HCT116 (cell line): ENCODE measurements at regions not wholly inside any gene's neighbourhood (a gene's known extent, or its start where the extent isn't known, plus 50 kb on each side); places are given as distances from the start of the nearest gene placed in this dataset.

Experiments
- ATAC-seq: fragments of 200-7000 bp; cut with Tn5 transposase; 2 replicates; pipeline ENCODE4 v1.9.1; 2020; ENCODE audit warnings: mild to moderate bottlenecking, moderate library complexity
- BruUV-seq: library from RNA; stranded (reverse); fragments of 400-500 nt; replicated peaks from 2 replicates; lab custom pipeline; 2021; lab: Mats Ljungman, UMichigan
- CTCF ChIA-PET: fragments of 300-600 bp; sonication (Branson Sonifier 250); formaldehyde crosslinking; loops from one replicate; lab custom pipeline; 2021; ENCODE audit warnings: antibody characterized with exemption; lab: Charles Lee
- POLR2A ChIA-PET: fragments of 300-600, 350-600 bp; sonication (Branson Sonifier 250); formaldehyde crosslinking; loops from one replicate; lab custom pipeline; 2021; ENCODE audit warnings: antibody characterized with exemption; lab: Charles Lee
- RAD21 ChIA-PET, 2 experiments: fragments of 300-600 bp; sonication (Branson Sonifier 250); formaldehyde crosslinking; loops; one replicate each; lab custom pipeline; 2023; ENCODE audit warnings: low total read pairs in 2 of 2; ENCODE audit not compliant: uncharacterized antibody in 2 of 2, unreplicated experiment in 2 of 2, low non-redundant PET in 1 of 2; lab: Charles Lee
- DNase-seq: peaks from one replicate; pipeline ENCODE4 v3.0.0-alpha.2; 2010; ENCODE audit warnings: low read depth, low spot score
- H2AFZ ChIP-seq: fragments of 200-600 bp; shearing (Covaris generic), sonication (generic); 2 replicates; pipeline ENCODE4 v1.6.1; 2017; ENCODE audit warnings: low read depth, mixed run types, mixed read lengths, antibody characterized with exemption, low read length; ENCODE audit not compliant: poor library complexity, severe bottlenecking
- H3K27ac ChIP-seq: 2 replicates; pipeline ENCODE4 v1.5.1; 2012; ENCODE audit warnings: low read depth, low read length
- H3K27me3 ChIP-seq: fragments of 200-600 bp; sonication (generic); 2 replicates; pipeline ENCODE4 v1.6.1; 2016; ENCODE audit warnings: mixed run types, low read length, mixed read lengths; ENCODE audit not compliant: insufficient read depth
- H3K36me3 ChIP-seq, 2 experiments: fragments of 200-500 bp in 1 of 2; fragments of 200-600 bp in 1 of 2; sonication (Bioruptor generic) in 1 of 2; sonication (generic) in 1 of 2; 2 replicates each; pipeline versions ENCODE4 v1.5.1 to v1.6.1; 2014 to 2016; ENCODE audit warnings: low read length in 2 of 2, inconsistent platforms in 1 of 2, mixed read lengths in 1 of 2, mixed run types in 1 of 2; ENCODE audit not compliant: insufficient read depth in 2 of 2, control insufficient read depth in 1 of 2
- H3K4me1 ChIP-seq, 2 experiments: fragments of 200-600 bp in 1 of 2; sonication (generic) in 1 of 2; 2 replicates each; pipeline versions ENCODE4 v1.5.1 to v1.6.1; 2012 to 2017; ENCODE audit warnings: low read length in 2 of 2, inconsistent platforms in 1 of 2, mild to moderate bottlenecking in 1 of 2, mixed read lengths in 1 of 2, mixed run types in 1 of 2, moderate library complexity in 1 of 2; ENCODE audit not compliant: insufficient read depth in 2 of 2, control insufficient read depth in 1 of 2
- H3K4me2 ChIP-seq: fragments of 200-600 bp; sonication (generic); 2 replicates; pipeline ENCODE4 v1.6.1; 2017; ENCODE audit warnings: mixed run types, low read length, mixed read lengths
- H3K4me3 ChIP-seq, 2 experiments: fragments of 200-600 bp in 1 of 2; sonication (generic) in 1 of 2; replicated peaks in 1 of 2; 2 replicates each; pipeline ENCODE4 v1.5.1; 2011 to 2016; ENCODE audit warnings: low read length in 2 of 2, control low read depth in 1 of 2, low read depth in 1 of 2, mild to moderate bottlenecking in 1 of 2, mixed read lengths in 1 of 2, mixed run types in 1 of 2
- H3K79me2 ChIP-seq: fragments of 200-600 bp; sonication (generic); 2 replicates; pipeline ENCODE4 v1.6.1; 2017; ENCODE audit warnings: mild to moderate bottlenecking, mixed run types, low read length, moderate library complexity, mixed read lengths; ENCODE audit not compliant: insufficient read depth
- H3K9ac ChIP-seq: fragments of 200-600 bp; sonication (generic); 2 replicates; pipeline ENCODE4 v1.6.1; 2016; ENCODE audit warnings: low read length, mixed read lengths
- H3K9me2 ChIP-seq: fragments of 200-600 bp; sonication (generic), shearing (Covaris generic); 2 replicates; pipeline ENCODE4 v1.6.1; 2017; ENCODE audit warnings: mixed run types, mild to moderate bottlenecking, moderate library complexity; ENCODE audit not compliant: insufficient read depth
- H3K9me3 ChIP-seq, 2 experiments: fragments of 200-500 bp in 1 of 2; fragments of 200-600 bp in 1 of 2; sonication (Bioruptor generic) in 1 of 2; sonication (generic) in 1 of 2; 2 replicates each; pipeline ENCODE4 v1.6.1; 2014 to 2017; ENCODE audit warnings: low read length in 2 of 2, mixed read lengths in 2 of 2, inconsistent platforms in 1 of 2, low read depth in 1 of 2, mild to moderate bottlenecking in 1 of 2, mixed run types in 1 of 2, moderate library complexity in 1 of 2; ENCODE audit not compliant: control insufficient read depth in 1 of 2, insufficient read depth in 1 of 2
- H4K20me1 ChIP-seq: fragments of 200-600 bp; sonication (generic), shearing (Covaris generic); 2 replicates; pipeline ENCODE4 v1.6.1; 2017; ENCODE audit warnings: mixed run types, mild to moderate bottlenecking, moderate library complexity; ENCODE audit not compliant: insufficient read depth
- CBX3 ChIP-seq: IDR thresholded peaks from 2 replicates; pipeline ENCODE4 v1.6.1; 2012; ENCODE audit warnings: low read depth
- EGR1 ChIP-seq: IDR thresholded peaks from 2 replicates; pipeline ENCODE4 v1.6.1; 2012; ENCODE audit warnings: low read depth
- FOSL1 ChIP-seq: IDR thresholded peaks from 2 replicates; pipeline ENCODE4 v1.6.1; 2012; ENCODE audit warnings: low read depth
- JUND ChIP-seq: IDR thresholded peaks from 2 replicates; pipeline ENCODE4 v1.6.1; 2012
- POLR2A ChIP-seq: IDR thresholded peaks from 2 replicates; pipeline ENCODE4 v1.7.0; 2011; ENCODE audit warnings: borderline replicate concordance; ENCODE audit not compliant: insufficient read depth, insufficient read length; ENCODE audit errors: extremely low read depth
- RAD21 ChIP-seq: IDR thresholded peaks from 2 replicates; pipeline ENCODE4 v1.6.1; 2012; ENCODE audit warnings: low read depth, mild to moderate bottlenecking
- SIN3A ChIP-seq: IDR thresholded peaks from 2 replicates; pipeline ENCODE4 v1.6.1; 2012; ENCODE audit warnings: low read depth
- SP1 ChIP-seq: IDR thresholded peaks from 2 replicates; pipeline ENCODE4 v1.6.1; 2012; ENCODE audit warnings: low read depth
- SRF ChIP-seq: IDR thresholded peaks from 2 replicates; pipeline ENCODE4 v1.6.1; 2012; ENCODE audit warnings: low read depth
- TCF7L2 ChIP-seq: IDR thresholded peaks from 2 replicates; pipeline ENCODE4 v1.7.0; 2011; ENCODE audit warnings: borderline replicate concordance, inconsistent platforms; ENCODE audit not compliant: insufficient read depth, insufficient read length; ENCODE audit errors: extremely low read depth
- YY1 ChIP-seq: IDR thresholded peaks from 2 replicates; pipeline ENCODE4 v1.6.1; 2011; ENCODE audit warnings: low read length, low read depth, moderate library complexity, mild to moderate bottlenecking; ENCODE audit not compliant: insufficient replicate concordance; ENCODE audit errors: extremely low read depth
- ZFX ChIP-seq: fragments of 450-650 bp; IDR thresholded peaks from 2 replicates; pipeline ENCODE4 v1.6.1; 2017
- ZNF274 ChIP-seq: fragments of 200-500 bp; sonication (Bioruptor generic); IDR thresholded peaks from 2 replicates; pipeline ENCODE4 v1.6.1; 2014; ENCODE audit warnings: mild to moderate bottlenecking, low read depth, low read length, inconsistent platforms
- intact Hi-C: fragments of 100-400 bp; cut with micrococcal nuclease; formaldehyde crosslinking; loops from 2 replicates; pipeline ENCODE4 v1.10.0; 2022
- TF ChIP-seq, protein P1 (sequence below): IDR thresholded peaks from 2 replicates; pipeline ENCODE4 v1.6.1; 2012
- TF ChIP-seq, protein P2 (sequence below): IDR thresholded peaks from 2 replicates; pipeline ENCODE4 v1.6.1; 2012; ENCODE audit warnings: low read depth

DNA sequence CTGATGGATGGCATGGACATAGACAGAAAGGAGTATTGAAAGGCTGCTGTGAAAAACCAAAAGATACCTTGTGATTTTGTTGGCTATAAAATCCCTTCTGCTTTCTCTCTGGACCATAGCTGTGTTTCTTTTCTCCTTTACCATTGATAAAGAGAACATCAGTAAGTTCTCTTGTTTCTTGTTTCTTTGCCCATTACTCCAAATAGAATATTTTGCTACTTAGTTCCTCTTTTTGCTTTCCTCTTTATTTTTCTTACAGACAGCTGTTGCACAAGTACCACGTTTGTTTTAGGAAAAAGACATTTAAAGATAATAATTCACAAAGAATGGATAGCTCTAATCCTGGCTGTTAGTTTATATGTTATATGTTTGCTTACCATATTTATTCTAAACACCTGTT, 1129.2 kb downstream of the DTWD2 start:
- H3K27me3 ChIP-seq: no peaks in the 10 kb centered on the region
- RAD21 ChIA-PET: no interaction called here
- H3K4me1 ChIP-seq: no peaks in the 10 kb centered on the region
- POLR2A ChIA-PET: no interaction called here
- H3K9me2 ChIP-seq: no peaks in the 10 kb centered on the region
- no peaks in the 10 kb centered on the region for H4K20me1 ChIP-seq
- no peak overlapping the region for H3K27ac ChIP-seq
- intact Hi-C loops: no loop called here
- CTCF ChIA-PET: no interaction called here
- no peaks in the 10 kb centered on the region for H3K36me3 ChIP-seq
- DNase-seq (no peak), ATAC-seq (no peak)
- BruUV-seq: no TSS peak
- H3K4me2 ChIP-seq: no peak overlapping the region
- no peak overlapping the region for H3K9ac ChIP-seq
- no peaks in the 10 kb centered on the region for H3K9me3 ChIP-seq
- no peak for TF ChIP-seq FOSL1
- TF ChIP-seq POLR2A: no peak
- no peak for TF ChIP-seq SP1
- TF ChIP-seq, protein P1, sequence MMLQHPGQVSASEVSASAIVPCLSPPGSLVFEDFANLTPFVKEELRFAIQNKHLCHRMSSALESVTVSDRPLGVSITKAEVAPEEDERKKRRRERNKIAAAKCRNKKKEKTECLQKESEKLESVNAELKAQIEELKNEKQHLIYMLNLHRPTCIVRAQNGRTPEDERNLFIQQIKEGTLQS: no peak
- no peak for TF ChIP-seq EGR1
- H2AFZ ChIP-seq: no peak overlapping the region
- no peak overlapping the region for H3K4me3 ChIP-seq
- no peaks in the 10 kb centered on the region for H3K79me2 ChIP-seq

DNA sequence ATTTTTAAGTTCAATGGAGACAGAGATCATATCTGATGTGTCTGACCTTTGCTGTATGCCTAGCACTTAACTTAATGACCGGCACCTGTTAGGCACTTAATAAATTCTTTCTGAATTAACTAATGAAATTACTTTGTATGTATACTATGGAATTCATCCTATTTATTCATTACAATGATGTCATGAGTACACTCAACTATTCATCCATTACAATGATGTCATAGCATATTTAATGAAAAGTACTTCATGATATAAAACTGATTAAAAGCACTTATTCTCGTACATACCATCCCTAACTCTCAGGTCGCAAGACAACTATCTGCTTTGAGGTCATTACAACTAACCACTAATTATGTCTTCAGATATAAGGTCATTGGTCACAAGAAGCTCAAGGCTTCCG, 1131.6 kb downstream of the DTWD2 start:
- Histone ChIP-seq H2AFZ (no peak overlapping the region), H3K4me3 (no peak overlapping the region), H3K4me1 (no peaks in the 10 kb centered on the region), H3K36me3 (no peaks in the 10 kb centered on the region), H4K20me1 (no peaks in the 10 kb centered on the region), H3K9me3 (no peaks in the 10 kb centered on the region), H3K9me2 (no peaks in the 10 kb centered on the region), H3K9ac (no peak overlapping the region), H3K4me2 (no peak overlapping the region), H3K27ac (no peak overlapping the region), H3K79me2 (no peaks in the 10 kb centered on the region), H3K27me3 (no peaks in the 10 kb centered on the region)
- ChIA-PET POLR2A (no interaction called here), RAD21 (no interaction called here), CTCF (no interaction called here)
- TF ChIP-seq YY1 (no peak), SIN3A (no peak), SRF (no peak), ZNF274 (no peak), RAD21 (no peak), ZFX (no peak), CBX3 (no peak), JUND (no peak), POLR2A (no peak), TCF7L2 (no peak)
- TF ChIP-seq, protein P2, sequence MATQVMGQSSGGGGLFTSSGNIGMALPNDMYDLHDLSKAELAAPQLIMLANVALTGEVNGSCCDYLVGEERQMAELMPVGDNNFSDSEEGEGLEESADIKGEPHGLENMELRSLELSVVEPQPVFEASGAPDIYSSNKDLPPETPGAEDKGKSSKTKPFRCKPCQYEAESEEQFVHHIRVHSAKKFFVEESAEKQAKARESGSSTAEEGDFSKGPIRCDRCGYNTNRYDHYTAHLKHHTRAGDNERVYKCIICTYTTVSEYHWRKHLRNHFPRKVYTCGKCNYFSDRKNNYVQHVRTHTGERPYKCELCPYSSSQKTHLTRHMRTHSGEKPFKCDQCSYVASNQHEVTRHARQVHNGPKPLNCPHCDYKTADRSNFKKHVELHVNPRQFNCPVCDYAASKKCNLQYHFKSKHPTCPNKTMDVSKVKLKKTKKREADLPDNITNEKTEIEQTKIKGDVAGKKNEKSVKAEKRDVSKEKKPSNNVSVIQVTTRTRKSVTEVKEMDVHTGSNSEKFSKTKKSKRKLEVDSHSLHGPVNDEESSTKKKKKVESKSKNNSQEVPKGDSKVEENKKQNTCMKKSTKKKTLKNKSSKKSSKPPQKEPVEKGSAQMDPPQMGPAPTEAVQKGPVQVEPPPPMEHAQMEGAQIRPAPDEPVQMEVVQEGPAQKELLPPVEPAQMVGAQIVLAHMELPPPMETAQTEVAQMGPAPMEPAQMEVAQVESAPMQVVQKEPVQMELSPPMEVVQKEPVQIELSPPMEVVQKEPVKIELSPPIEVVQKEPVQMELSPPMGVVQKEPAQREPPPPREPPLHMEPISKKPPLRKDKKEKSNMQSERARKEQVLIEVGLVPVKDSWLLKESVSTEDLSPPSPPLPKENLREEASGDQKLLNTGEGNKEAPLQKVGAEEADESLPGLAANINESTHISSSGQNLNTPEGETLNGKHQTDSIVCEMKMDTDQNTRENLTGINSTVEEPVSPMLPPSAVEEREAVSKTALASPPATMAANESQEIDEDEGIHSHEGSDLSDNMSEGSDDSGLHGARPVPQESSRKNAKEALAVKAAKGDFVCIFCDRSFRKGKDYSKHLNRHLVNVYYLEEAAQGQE: no peak
- ATAC-seq (no peak), DNase-seq (no peak)
- BruUV-seq: no TSS peak
- intact Hi-C loops: no loop called here
